Mesendoderm (in vitro differentiated cells): ENCODE measurements at regions not wholly inside any gene's neighbourhood (a gene's known extent, or its start where the extent isn't known, plus 50 kb on each side); places are given as distances from the start of the nearest gene placed in this dataset.
"Not testable (repeated sequence)": the region's sequence is repeated elsewhere in the genome, so short reads cannot be mapped to it uniquely, and the experiment has no call there.

Source experiments
- DNase-seq: peaks from one replicate; pipeline ENCODE4 v3.0.0; 2013
- H2AK5ac ChIP-seq: 2 replicates; pipeline ENCODE4 v1.6.1; 2013; ENCODE audit warnings: low read length, inconsistent platforms
- H2BK120ac ChIP-seq: 2 replicates; pipeline ENCODE4 v1.6.1; 2013; ENCODE audit warnings: low read depth, mild to moderate bottlenecking, low read length, moderate library complexity, mixed read lengths
- H2BK15ac ChIP-seq: replicated peaks from 2 replicates; pipeline ENCODE4 v1.6.1; 2013; ENCODE audit warnings: low read depth, mild to moderate bottlenecking, moderate library complexity
- H2BK5ac ChIP-seq: 2 replicates; pipeline ENCODE4 v1.6.1; 2013; ENCODE audit warnings: low read length, inconsistent platforms
- H3K18ac ChIP-seq: 2 replicates; pipeline ENCODE4 v1.6.1; 2013; ENCODE audit warnings: mild to moderate bottlenecking, low read length, mixed read lengths
- H3K23ac ChIP-seq: one replicate; pipeline ENCODE4 v1.6.1; 2013; ENCODE audit warnings: low read length
- H3K27ac ChIP-seq: 2 replicates; pipeline ENCODE4 v1.5.1; 2013; ENCODE audit warnings: low read depth, mild to moderate bottlenecking, inconsistent platforms, low read length, moderate library complexity
- H3K27me3 ChIP-seq: 2 replicates; pipeline ENCODE4 v1.6.1; 2013; ENCODE audit warnings: low read length, control low read depth, mild to moderate bottlenecking, inconsistent platforms; ENCODE audit not compliant: insufficient read depth, poor library complexity
- H3K36me3 ChIP-seq: 2 replicates; pipeline ENCODE4 v1.6.1; 2013; ENCODE audit warnings: low read length, inconsistent platforms; ENCODE audit not compliant: control insufficient read depth, insufficient read depth
- H3K4ac ChIP-seq: one replicate; pipeline ENCODE4 v1.6.1; 2013; ENCODE audit warnings: low read depth, mild to moderate bottlenecking, low read length, moderate library complexity
- H3K4me1 ChIP-seq: 2 replicates; pipeline ENCODE4 v1.6.1; 2013; ENCODE audit warnings: low read depth, low read length, inconsistent platforms; ENCODE audit not compliant: control insufficient read depth
- H3K4me2 ChIP-seq: 2 replicates; pipeline ENCODE4 v1.6.1; 2013; ENCODE audit warnings: low read length
- H3K4me3 ChIP-seq: 2 replicates; pipeline ENCODE4 v1.5.1; 2013; ENCODE audit warnings: mild to moderate bottlenecking, low read length
- H3K56ac ChIP-seq: one replicate; pipeline ENCODE4 v1.6.1; 2013; ENCODE audit warnings: low read length
- H3K79me1 ChIP-seq: 2 replicates; pipeline ENCODE4 v1.6.1; 2013; ENCODE audit warnings: low read length, inconsistent platforms
- H3K79me2 ChIP-seq: 2 replicates; pipeline ENCODE4 v1.6.1; 2013; ENCODE audit warnings: mild to moderate bottlenecking, low read length; ENCODE audit not compliant: control insufficient read depth, insufficient read depth
- H3K9ac ChIP-seq: 2 replicates; pipeline ENCODE4 v1.6.1; 2013; ENCODE audit warnings: low read length, inconsistent platforms
- H4K5ac ChIP-seq: one replicate; pipeline ENCODE4 v1.6.1; 2013; ENCODE audit warnings: low read length
- H4K8ac ChIP-seq: one replicate; pipeline ENCODE4 v1.6.1; 2013; ENCODE audit warnings: low read depth, mild to moderate bottlenecking, control low read depth, low read length, moderate library complexity
- WGBS: extraction: QIAGEN DNeasy Blood & Tissue Kit; methylation state at CpG from one replicate; pipeline ENCODE4 v1.1.7; 2013; ENCODE audit warnings: low lambda C conversion rate, missing lambda C conversion rate; ENCODE audit not compliant: insufficient coverage; ENCODE audit errors: extremely low coverage; 5-methylcytosine and 5-hydroxymethylcytosine counted together

DNA sequence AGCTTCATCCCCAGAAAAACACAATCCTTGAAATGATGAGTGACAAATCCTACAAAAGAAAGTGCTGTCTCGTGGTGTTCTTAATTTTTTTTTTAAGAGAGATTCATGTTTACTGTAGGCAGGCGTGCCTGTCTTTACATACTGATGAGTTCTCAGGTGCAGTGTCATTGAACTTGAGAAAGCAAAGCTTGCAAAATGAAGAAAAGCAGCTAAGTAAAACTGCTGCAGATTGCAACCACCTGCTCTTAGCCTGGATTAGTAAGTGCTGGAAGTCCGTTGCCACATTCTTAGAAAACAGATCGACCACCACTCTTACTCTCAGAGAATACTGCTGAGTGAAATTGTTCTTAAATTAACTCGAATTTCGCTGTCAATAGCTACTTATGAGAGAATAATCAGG lies 854.6 kb downstream of the TRIML1 start:
- H3K4me3 ChIP-seq = no peak overlapping the region
- no peak overlapping the region for H2AK5ac ChIP-seq
- H2BK5ac ChIP-seq = no peak overlapping the region
- no peak overlapping the region for H3K4me2 ChIP-seq
- no peak overlapping the region for H3K9ac ChIP-seq
- no peak overlapping the region for H3K56ac ChIP-seq
- no CpG with 5 or more reads among the region's 6 CpGs for WGBS
- no peaks in the 10 kb centered on the region for H3K4me1 ChIP-seq
- no peak overlapping the region for H3K27ac ChIP-seq
- DNase-seq = no peak
- H3K79me2 ChIP-seq = no peaks in the 10 kb centered on the region
- H3K23ac ChIP-seq = no peak overlapping the region
- no peak overlapping the region for H4K8ac ChIP-seq
- H3K79me1 ChIP-seq = no peaks in the 10 kb centered on the region
- H3K27me3 ChIP-seq = no peaks in the 10 kb centered on the region
- H3K36me3 ChIP-seq = no peaks in the 10 kb centered on the region
- no peak overlapping the region for H3K18ac ChIP-seq
- no peak overlapping the region for H3K4ac ChIP-seq
- H4K5ac ChIP-seq = no peak overlapping the region
- H2BK15ac ChIP-seq = no peak overlapping the region
- H2BK120ac ChIP-seq = no peak overlapping the region

DNA sequence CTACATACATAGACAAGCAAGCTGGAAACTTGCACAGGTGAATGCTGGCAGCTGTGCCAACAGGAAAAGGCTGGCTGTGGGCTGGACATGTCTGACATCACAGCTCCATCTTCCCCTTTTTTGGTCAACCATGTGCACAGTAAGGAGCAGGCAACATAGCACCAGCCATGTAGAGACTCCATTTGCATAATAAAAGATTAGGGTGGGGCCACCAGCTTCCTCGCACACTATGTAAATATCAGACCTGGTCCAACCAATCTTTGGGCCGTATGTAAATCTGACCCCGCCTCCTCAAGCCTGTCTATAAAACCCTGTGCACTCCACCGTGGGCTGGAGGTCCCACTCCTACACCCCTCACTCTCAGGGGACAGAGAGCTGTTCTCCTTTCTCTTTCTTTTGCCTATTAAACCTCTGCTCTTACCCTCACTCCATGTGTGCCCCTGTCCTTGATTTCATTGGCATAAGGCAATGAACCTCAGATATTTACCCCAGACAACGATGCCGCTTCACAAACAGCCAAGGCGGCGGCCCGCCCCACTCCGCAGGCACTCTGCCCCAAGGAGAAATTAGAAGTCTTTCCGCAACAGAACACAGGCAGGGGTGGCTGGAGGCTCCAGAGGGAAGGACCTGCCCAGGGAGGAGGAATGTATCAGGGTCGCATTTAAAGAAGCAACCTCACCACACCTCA lies 862.2 kb downstream of the TRIML1 start:
- no peak overlapping the region for H3K4me2 ChIP-seq
- H3K79me1 ChIP-seq = no peaks in the 10 kb centered on the region
- no peaks in the 10 kb centered on the region for H3K79me2 ChIP-seq

DNA sequence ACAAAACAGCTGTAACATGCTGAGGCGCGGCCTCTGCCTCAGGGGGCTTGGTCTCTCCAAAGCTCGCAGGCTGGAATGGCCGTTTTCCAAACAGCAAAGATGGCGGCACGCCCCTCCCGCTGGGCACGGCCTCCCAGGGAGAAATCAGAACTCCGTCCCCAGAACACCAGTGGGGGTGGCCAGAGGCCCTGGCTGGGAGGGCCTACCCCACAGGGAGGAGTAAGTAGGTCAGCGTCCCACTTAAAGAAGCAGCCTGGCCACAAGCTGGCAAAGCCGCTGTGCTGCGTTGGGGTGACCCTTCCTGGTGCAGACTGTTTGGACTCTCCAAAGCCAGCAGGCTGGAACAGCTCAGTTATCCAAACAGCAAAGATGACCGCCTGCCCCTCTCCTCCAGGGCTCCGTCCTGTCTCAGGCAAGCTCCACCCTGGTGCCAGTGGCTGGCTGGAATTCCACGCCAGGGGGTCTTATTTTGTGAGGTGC lies 862.8 kb downstream of the TRIML1 start:
- H3K4me1 ChIP-seq = no peaks in the 10 kb centered on the region
- no peak overlapping the region for H2BK5ac ChIP-seq

More for the DNA sequence above, 862.2 kb downstream of the TRIML1 start:
- Histone ChIP-seq H4K5ac (no peak overlapping the region), H3K4ac (no peak overlapping the region), H3K9ac (no peak overlapping the region), H3K4me3 (no peak overlapping the region), H2BK15ac (no peak overlapping the region), H4K8ac (no peak overlapping the region), H3K4me1 (no peaks in the 10 kb centered on the region), H3K27ac (no peak overlapping the region), H3K18ac (no peak overlapping the region), H3K23ac (no peak overlapping the region), H3K56ac (no peak overlapping the region), H3K36me3 (no peaks in the 10 kb centered on the region), H2BK120ac (no peak overlapping the region), H2AK5ac (no peak overlapping the region), H3K27me3 (no peaks in the 10 kb centered on the region), H2BK5ac (no peak overlapping the region)
- DNase-seq = no peak
- no CpG with 5 or more reads among the region's 12 CpGs for WGBS

DNA sequence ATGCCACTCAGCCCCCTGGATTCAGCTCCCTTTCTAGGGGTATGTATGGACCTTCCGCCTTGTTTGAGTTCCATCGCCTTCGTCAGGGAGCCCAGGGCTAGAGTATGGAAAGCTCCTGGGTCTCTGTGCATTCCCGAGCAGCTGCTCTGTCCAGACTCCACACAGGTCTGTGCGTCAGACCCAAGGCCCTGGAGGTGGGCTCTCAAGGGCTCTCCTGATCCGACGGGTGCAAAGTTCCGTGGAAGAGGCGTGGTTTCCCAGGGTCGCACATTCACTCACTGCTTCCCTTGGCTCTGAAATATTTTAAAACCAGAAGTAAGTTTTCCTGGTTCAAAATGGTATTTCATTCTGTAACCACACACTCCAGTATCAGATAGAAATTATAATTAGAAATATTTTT lies 863.2 kb downstream of the TRIML1 start:
- no peak overlapping the region for H3K23ac ChIP-seq
- H2BK5ac ChIP-seq = no peak overlapping the region
- H3K4me3 ChIP-seq = no peak overlapping the region

More for the DNA sequence above, 862.8 kb downstream of the TRIML1 start:
- Histone ChIP-seq H4K5ac (no peak overlapping the region), H3K79me1 (no peaks in the 10 kb centered on the region), H3K4ac (no peak overlapping the region), H3K56ac (no peak overlapping the region), H3K27ac (no peak overlapping the region), H3K79me2 (no peaks in the 10 kb centered on the region), H3K23ac (no peak overlapping the region), H2BK15ac (no peak overlapping the region), H3K36me3 (no peaks in the 10 kb centered on the region), H2AK5ac (no peak overlapping the region), H4K8ac (no peak overlapping the region), H3K4me2 (no peak overlapping the region), H3K9ac (no peak overlapping the region), H3K4me3 (no peak overlapping the region), H3K18ac (no peak overlapping the region), H3K27me3 (no peaks in the 10 kb centered on the region), H2BK120ac (no peak overlapping the region)
- WGBS = no CpG with 5 or more reads among the region's 15 CpGs
- no peak for DNase-seq

GRCh38 chr4:189010452-189011217 lies 871.4 kb downstream of the TRIML1 start:
- H4K8ac ChIP-seq, H4K5ac ChIP-seq, H3K9ac ChIP-seq, H3K4ac ChIP-seq, H2BK15ac ChIP-seq, H3K79me1 ChIP-seq, H3K18ac ChIP-seq, H3K4me2 ChIP-seq, H3K4me3 ChIP-seq, H3K36me3 ChIP-seq, H2AK5ac ChIP-seq, H3K56ac ChIP-seq, H3K79me2 ChIP-seq, H2BK5ac ChIP-seq, DNase-seq, H3K27ac ChIP-seq, H3K4me1 ChIP-seq, H3K27me3 ChIP-seq, H2BK120ac ChIP-seq, H3K23ac ChIP-seq: not testable (repeated sequence)
- WGBS = no CpG with 5 or more reads among the region's 27 CpGs

More for the DNA sequence above, 863.2 kb downstream of the TRIML1 start:
- H3K79me2 ChIP-seq = no peaks in the 10 kb centered on the region
- H3K4ac ChIP-seq = no peak overlapping the region
- no peaks in the 10 kb centered on the region for H3K27me3 ChIP-seq
- H3K56ac ChIP-seq = no peak overlapping the region
- no peaks in the 10 kb centered on the region for H3K36me3 ChIP-seq
- no peak overlapping the region for H2BK120ac ChIP-seq
- no peak overlapping the region for H2BK15ac ChIP-seq
- H3K79me1 ChIP-seq = no peaks in the 10 kb centered on the region
- no peak overlapping the region for H4K5ac ChIP-seq
- WGBS = no CpG with 5 or more reads among the region's 10 CpGs
- no peak overlapping the region for H3K4me2 ChIP-seq
- H3K27ac ChIP-seq = no peak overlapping the region
- no peaks in the 10 kb centered on the region for H3K4me1 ChIP-seq
- H3K9ac ChIP-seq = no peak overlapping the region
- no peak overlapping the region for H4K8ac ChIP-seq
- no peak overlapping the region for H2AK5ac ChIP-seq
- H3K18ac ChIP-seq = no peak overlapping the region
- DNase-seq = no peak
